Prostate gland (tissue), 2 donors: ENCODE measurements at regions not wholly inside any gene's neighbourhood (a gene's known extent, or its start where the extent isn't known, plus 50 kb on each side); places are given as distances from the start of the nearest gene placed in this dataset.

Source experiments
- DNase-seq: peaks from one replicate; pipeline ENCODE4 v3.0.0-alpha.2; 2019; ENCODE audit warnings: low spot score
- H3K27ac ChIP-seq, 2 donors: fragments of 200-600 bp; sonication (generic); 2 replicates each; pipeline ENCODE4 v1.5.1; 2017 to 2019
- H3K27me3 ChIP-seq: fragments of 200-600 bp; sonication (generic); replicated peaks from 2 replicates; pipeline ENCODE4 v1.5.1; 2019; ENCODE audit not compliant: insufficient read depth
- H3K36me3 ChIP-seq, 2 donors: fragments of 200-600 bp; sonication (generic); 1 replicate in 1 of 2; 2 replicates in 1 of 2; pipeline versions ENCODE4 v1.5.1 to v1.8.1; 2017 to 2019
- H3K4me1 ChIP-seq: fragments of 200-600 bp; sonication (generic); replicated peaks from 2 replicates; pipeline ENCODE4 v1.5.1; 2019
- H3K4me3 ChIP-seq, 2 donors: fragments of 200-600 bp; sonication (generic); 2 replicates each; pipeline ENCODE4 v1.5.1; 2017 to 2019
- H3K9me3 ChIP-seq: fragments of 200-600 bp; sonication (generic); 2 replicates; pipeline ENCODE4 v1.5.1; 2017
- CTCF ChIP-seq, 4 experiments: fragments of 200-600 bp in 2 of 4; fragments of 450-650 bp in 2 of 4; sonication (generic) in 2 of 4; IDR thresholded peaks; 1 replicate in 3 of 4; 2 replicates in 1 of 4; pipeline ENCODE4 v1.5.1; 2016 to 2019; ENCODE audit warnings: antibody characterized with exemption in 4 of 4, mild to moderate bottlenecking in 2 of 4, moderate library complexity in 2 of 4
- POLR2A ChIP-seq: fragments of 450-650 bp; IDR thresholded peaks from one replicate; pipeline ENCODE4 v1.6.1; 2016; ENCODE audit warnings: antibody characterized with exemption, mild to moderate bottlenecking
- POLR2AphosphoS5 ChIP-seq: sonication (generic); formaldehyde crosslinking; IDR thresholded peaks from one replicate; pipeline ENCODE4 v1.6.1; 2017; ENCODE audit warnings: antibody characterized with exemption
- WGBS: methylation state at CpG from one replicate; pipeline ENCODE4 v1.1.5; 2018; 5-methylcytosine and 5-hydroxymethylcytosine counted together
- intact Hi-C: fragments of 100-400 bp; cut with DNase I; formaldehyde crosslinking; loops from one replicate; pipeline ENCODE4 v1.14.2; 2022

- no peaks in the 10 kb centered on the region for H3K4me1 ChIP-seq
- no peak overlapping the region for H3K4me3 ChIP-seq
- 52% methylated on average over 1 of the region's 1 CpG for WGBS
- intact Hi-C loops, result no loop called here
- H3K9me3 ChIP-seq, result no peaks in the 10 kb centered on the region
- TF ChIP-seq CTCF (IDR thresholded peaks at IDR 0.05) (no peak), POLR2AphosphoS5 (no peak), POLR2A (no peak)
- H3K27ac ChIP-seq, result no peak overlapping the region
- H3K36me3 ChIP-seq, result no peaks in the 10 kb centered on the region
- DNase-seq, result no peak
- H3K27me3 ChIP-seq, result no peaks in the 10 kb centered on the region
Observed at GRCh38 chr7:115300231-115300870, 378.5 kb downstream of the MDFIC start.

DNA sequence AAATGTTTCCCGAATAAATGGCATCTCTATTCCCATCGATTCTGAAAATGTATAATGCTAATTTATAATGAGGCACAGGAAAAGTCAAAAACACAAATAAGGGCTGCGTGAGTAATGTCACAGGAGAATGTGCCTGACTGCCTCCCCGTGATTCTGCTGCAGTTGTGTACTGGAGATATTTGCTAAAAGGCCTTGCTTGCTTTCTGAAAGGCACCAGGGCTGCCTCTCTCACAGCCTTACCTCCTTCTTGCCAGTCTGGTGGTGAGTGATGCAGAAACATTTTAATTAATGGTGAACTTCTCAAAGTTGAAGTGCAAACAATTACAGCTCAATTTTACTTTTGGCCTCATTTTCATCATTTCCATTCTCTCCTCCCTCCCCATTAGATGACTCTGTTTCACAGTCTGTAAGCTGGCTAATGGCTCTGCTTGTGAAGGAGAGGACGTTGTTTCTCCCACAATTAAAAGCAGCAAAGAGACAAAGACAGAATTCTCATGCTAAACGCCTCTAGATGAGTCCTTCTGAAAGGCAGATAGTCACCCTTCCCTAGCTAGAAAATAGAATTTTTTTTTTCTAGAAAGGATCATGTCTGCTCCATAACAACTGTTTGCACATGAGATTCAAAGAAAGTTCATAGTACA, 377.6 kb downstream of the MDFIC start:
- Histone ChIP-seq H3K9me3 (no peaks in the 10 kb centered on the region), H3K27ac (no peak overlapping the region), H3K36me3 (no peaks in the 10 kb centered on the region), H3K27me3 (no peaks in the 10 kb centered on the region), H3K4me1 (no peaks in the 10 kb centered on the region), H3K4me3 (no peak overlapping the region)
- TF ChIP-seq POLR2AphosphoS5, result no peak
- TF ChIP-seq CTCF (IDR thresholded peaks at IDR 0.05), result no peak
- no peak for TF ChIP-seq POLR2A
- no peak for DNase-seq
- intact Hi-C loops, result no loop called here
- 75% methylated on average over 6 of the region's 6 CpGs for WGBS

- H3K27ac ChIP-seq, result no peak overlapping the region
- no peak overlapping the region for H3K4me3 ChIP-seq
- no peak for DNase-seq
- H3K9me3 ChIP-seq, result no peaks in the 10 kb centered on the region
- H3K36me3 ChIP-seq, result no peaks in the 10 kb centered on the region
- no peaks in the 10 kb centered on the region for H3K4me1 ChIP-seq
- TF ChIP-seq POLR2A, result no peak
- intact Hi-C loops, result no loop called here
- no peaks in the 10 kb centered on the region for H3K27me3 ChIP-seq
Observed at GRCh38 chr7:115297656-115298055, 375.8 kb downstream of the MDFIC start.

GRCh38 chr7:115293628-115294240, 371.8 kb downstream of the MDFIC start:
- TF ChIP-seq CTCF (IDR thresholded peaks at IDR 0.05) (no peak), POLR2A (no peak), POLR2AphosphoS5 (no peak)
- Histone ChIP-seq H3K27me3 (no peaks in the 10 kb centered on the region), H3K4me1 (no peaks in the 10 kb centered on the region), H3K27ac (no peak overlapping the region), H3K36me3 (no peaks in the 10 kb centered on the region), H3K4me3 (no peak overlapping the region), H3K9me3 (no peaks in the 10 kb centered on the region)
- WGBS, result 77% methylated on average over 6 of the region's 6 CpGs
- DNase-seq, result no peak
- intact Hi-C loops, result no loop called here

- DNase-seq, result no peak
- H3K36me3 ChIP-seq, result no peaks in the 10 kb centered on the region
- H3K4me3 ChIP-seq, result no peak overlapping the region
- no peaks in the 10 kb centered on the region for H3K4me1 ChIP-seq
- WGBS, result 97% methylated on average over 3 of the region's 3 CpGs
- H3K27me3 ChIP-seq, result no peaks in the 10 kb centered on the region
- TF ChIP-seq POLR2AphosphoS5 (no peak), POLR2A (no peak), CTCF (IDR thresholded peaks at IDR 0.05) (no peak)
- no peaks in the 10 kb centered on the region for H3K9me3 ChIP-seq
- H3K27ac ChIP-seq, result no peak overlapping the region
- intact Hi-C loops, result no loop called here
Observed at GRCh38 chr7:115292381-115292780, 370.5 kb downstream of the MDFIC start.
